Tibial artery (tissue), 4 donors: ENCODE measurements at regions not wholly inside any gene's neighbourhood (a gene's known extent, or its start where the extent isn't known, plus 50 kb on each side); places are given as distances from the start of the nearest gene placed in this dataset.

Experiments used
- DNase-seq, 2 donors: peaks; one replicate each; pipeline ENCODE4 v3.0.0-alpha.2; 2019
- H3K27ac ChIP-seq, 2 donors: fragments of 200-600 bp; sonication (generic) in 1 of 2; 1 replicate in 1 of 2; 2 replicates in 1 of 2; pipeline ENCODE4 v1.5.1; 2018 to 2019; ENCODE audit warnings: mild to moderate bottlenecking in 1 of 2
- H3K27me3 ChIP-seq, 2 donors: fragments of 200-600 bp; sonication (generic) in 1 of 2; one replicate each; pipeline versions ENCODE4 v1.5.1 to v1.6.0; 2016 to 2019
- H3K36me3 ChIP-seq, 3 donors: fragments of 200-600 bp; sonication (generic) in 2 of 3; one replicate each; pipeline ENCODE4 v1.5.1; 2016 to 2019; ENCODE audit warnings: mild to moderate bottlenecking in 2 of 3
- H3K4me1 ChIP-seq, 4 donors: fragments of 200-600 bp; sonication (generic) in 2 of 4; 1 replicate in 3 of 4; 2 replicates in 1 of 4; pipeline ENCODE4 v1.5.1; 2016 to 2019
- H3K4me3 ChIP-seq, 2 donors: fragments of 200-600 bp; sonication (generic) in 1 of 2; 1 replicate in 1 of 2; 2 replicates in 1 of 2; pipeline ENCODE4 v1.5.1; 2018 to 2019; ENCODE audit warnings: mild to moderate bottlenecking in 2 of 2
- H3K9me3 ChIP-seq, 3 donors: fragments of 200-600 bp; sonication (generic) in 1 of 3; one replicate each; pipeline ENCODE4 v1.5.1; 2016 to 2019
- CTCF ChIP-seq, 2 experiments: fragments of 200-600 bp in 1 of 2; fragments of 450-650 bp in 1 of 2; IDR thresholded peaks; one replicate each; pipeline ENCODE4 v1.5.1; 2017 to 2019; ENCODE audit warnings: antibody characterized with exemption in 2 of 2, mild to moderate bottlenecking in 1 of 2, moderate library complexity in 1 of 2
- intact Hi-C: fragments of 100-400 bp; cut with DNase I; formaldehyde crosslinking; loops from one replicate; pipeline ENCODE4 v1.15.0; 2023; ENCODE audit warnings: low total_unique reads

GRCh38 chr6:128807577-128807976 is 75.4 kb upstream of the LAMA2 start:
- no peaks in the 10 kb centered on the region for H3K4me1 ChIP-seq
- no peaks in the 10 kb centered on the region for H3K9me3 ChIP-seq
- TF ChIP-seq CTCF (IDR thresholded peaks at IDR 0.05), result peak in 1 of 2 experiments; percentile 26
- DNase-seq, result no peak
- H3K36me3 ChIP-seq, result no peaks in the 10 kb centered on the region
- H3K27ac ChIP-seq, result no peak overlapping the region
- H3K27me3 ChIP-seq, result no peaks in the 10 kb centered on the region
- intact Hi-C loops, result no loop called here
- H3K4me3 ChIP-seq, result no peak overlapping the region

GRCh38 chr6:128806261-128806660 is 76.7 kb upstream of the LAMA2 start:
- Histone ChIP-seq H3K36me3 (no peaks in the 10 kb centered on the region), H3K4me3 (no peak overlapping the region), H3K27ac (no peak overlapping the region), H3K9me3 (no peaks in the 10 kb centered on the region), H3K27me3 (no peaks in the 10 kb centered on the region), H3K4me1 (no peaks in the 10 kb centered on the region)
- intact Hi-C loops, result no loop called here
- no peak for TF ChIP-seq CTCF (IDR thresholded peaks at IDR 0.05)
- peak in 1 of 2 donors; percentile 20 for DNase-seq

GRCh38 chr6:128803911-128804310 is 79.0 kb upstream of the LAMA2 start:
- no peaks in the 10 kb centered on the region for H3K36me3 ChIP-seq
- no peak overlapping the region for H3K27ac ChIP-seq
- no peaks in the 10 kb centered on the region for H3K27me3 ChIP-seq
- no peak overlapping the region for H3K4me3 ChIP-seq
- H3K9me3 ChIP-seq, result no peaks in the 10 kb centered on the region
- TF ChIP-seq CTCF (IDR thresholded peaks at IDR 0.05), result no peak
- intact Hi-C loops, result no loop called here
- H3K4me1 ChIP-seq, result no peaks in the 10 kb centered on the region
- DNase-seq, result no peak

- intact Hi-C loops, result no loop called here
- DNase-seq, result no peak
- Histone ChIP-seq H3K9me3 (no peaks in the 10 kb centered on the region), H3K27me3 (no peaks in the 10 kb centered on the region), H3K4me1 (no peaks in the 10 kb centered on the region), H3K4me3 (no peak overlapping the region), H3K27ac (no peak overlapping the region), H3K36me3 (no peaks in the 10 kb centered on the region)
- no peak for TF ChIP-seq CTCF (IDR thresholded peaks at IDR 0.05)
These were observed 81.3 kb upstream of the LAMA2 start for GRCh38 chr6:128801621-128802020.

- H3K27me3 ChIP-seq, result no peaks in the 10 kb centered on the region
- H3K9me3 ChIP-seq, result no peaks in the 10 kb centered on the region
- intact Hi-C loops, result no loop called here
- H3K36me3 ChIP-seq, result no peaks in the 10 kb centered on the region
- H3K4me1 ChIP-seq, result no peaks in the 10 kb centered on the region
- TF ChIP-seq CTCF (IDR thresholded peaks at IDR 0.05), result no peak
- no peak overlapping the region for H3K27ac ChIP-seq
- no peak for DNase-seq
- no peak overlapping the region for H3K4me3 ChIP-seq
These were observed 98.7 kb upstream of the LAMA2 start for GRCh38 chr6:128784266-128784665.

GRCh38 chr6:128768187-128768586 is 114.8 kb upstream of the LAMA2 start:
- no peak overlapping the region for H3K27ac ChIP-seq
- no peaks in the 10 kb centered on the region for H3K27me3 ChIP-seq
- H3K4me3 ChIP-seq, result no peak overlapping the region
- intact Hi-C loops, result no loop called here
- H3K36me3 ChIP-seq, result no peaks in the 10 kb centered on the region
- no peak for TF ChIP-seq CTCF (IDR thresholded peaks at IDR 0.05)
- peaks cover 0 to 4% (median 0%) of the 10 kb centered on the region in 3 donors for H3K9me3 ChIP-seq
- no peaks in the 10 kb centered on the region for H3K4me1 ChIP-seq
- DNase-seq, result no peak
